H4 (cell line): ENCODE measurements at regions not wholly inside any gene's neighbourhood (a gene's known extent, or its start where the extent isn't known, plus 50 kb on each side); places are given as distances from the start of the nearest gene placed in this dataset.
"Not testable (repeated sequence)": the region's sequence is repeated elsewhere in the genome, so short reads cannot be mapped to it uniquely, and the experiment has no call there.

Source experiments
- DNase-seq: peaks from one replicate; pipeline ENCODE4 v3.0.0-alpha.2; 2015; ENCODE audit warnings: low spot score

DNA sequence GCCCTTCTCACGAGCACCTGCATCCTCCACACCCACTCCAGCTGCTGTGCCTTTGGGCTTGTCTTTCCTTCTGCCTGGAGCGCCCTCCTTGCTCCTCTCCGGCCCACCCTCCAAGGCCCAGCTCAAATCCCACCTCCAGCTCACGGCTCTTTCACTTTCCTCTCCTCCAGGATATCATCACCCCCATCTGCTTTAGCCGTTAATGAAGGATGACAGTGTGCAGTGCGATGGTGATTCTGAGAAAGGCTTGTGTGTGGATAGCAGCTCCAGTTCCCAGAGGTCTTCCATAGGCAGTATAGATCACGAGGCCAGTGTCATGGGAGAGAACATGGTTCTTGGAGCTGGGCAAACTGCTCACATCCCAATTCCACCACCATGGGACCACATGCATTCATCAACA lies 237.4 kb downstream of the TLE3 start:
- no peak for DNase-seq

DNA sequence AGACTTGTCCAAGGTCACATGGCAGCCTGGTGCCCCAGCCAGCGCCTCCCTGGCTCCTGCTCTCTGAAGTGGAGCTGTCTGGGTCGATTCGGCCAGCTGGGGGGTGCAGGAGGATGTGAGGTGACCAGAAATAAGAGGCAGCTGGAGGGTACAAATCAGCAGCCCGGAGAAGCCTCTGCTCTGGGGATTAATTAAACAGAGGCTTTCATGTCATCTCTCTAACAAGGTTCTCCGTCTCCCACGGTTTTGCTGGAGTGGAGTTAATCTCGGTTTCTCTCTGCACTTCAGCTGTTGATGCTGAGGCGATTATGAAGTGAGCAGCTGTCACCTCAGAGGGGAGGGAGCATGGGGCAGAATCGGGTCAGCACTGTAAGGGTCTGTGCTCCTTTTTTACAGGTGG lies 236.8 kb downstream of the TLE3 start:
- DNase-seq, result no peak

DNA sequence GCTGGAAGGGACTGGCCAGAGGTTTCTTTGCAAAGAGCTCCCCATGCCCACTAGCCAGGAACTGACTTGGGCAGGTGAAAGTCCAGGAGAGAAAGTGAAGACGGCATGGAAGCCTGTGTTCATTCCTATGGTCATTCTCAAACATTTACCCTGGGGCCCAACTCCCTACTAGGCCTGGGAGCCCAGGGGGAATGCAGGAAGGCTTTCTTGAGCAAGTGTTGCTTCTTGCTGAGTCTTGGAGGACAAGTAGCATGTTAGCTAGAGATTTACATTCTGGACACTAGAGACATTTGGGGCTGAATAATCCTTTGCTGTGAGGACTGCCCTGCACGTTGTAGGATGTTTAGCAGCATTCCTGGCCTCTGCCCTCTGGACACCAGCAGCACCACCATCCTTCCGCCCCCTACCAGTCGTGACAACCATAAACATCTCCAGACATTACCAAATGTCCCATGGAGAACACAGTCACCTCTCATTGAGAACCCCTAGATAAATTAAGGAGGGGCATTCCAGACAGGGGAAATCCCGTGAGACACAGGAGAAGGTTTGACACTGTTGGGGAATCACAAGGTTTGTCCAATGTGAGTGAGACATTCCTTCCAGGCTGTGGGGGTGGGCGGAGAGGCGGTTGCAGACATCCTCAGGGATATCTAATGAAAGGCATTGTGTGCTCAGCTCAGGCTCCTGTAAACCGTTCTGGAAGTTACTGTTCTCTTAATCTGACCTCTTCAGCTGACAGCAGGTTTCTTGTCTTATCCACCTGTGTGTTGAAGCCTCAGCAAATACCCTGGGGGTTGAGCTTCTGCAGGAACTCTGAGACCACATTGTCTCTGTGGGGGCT lies 236.2 kb downstream of the TLE3 start:
- DNase-seq, result no peak

DNA sequence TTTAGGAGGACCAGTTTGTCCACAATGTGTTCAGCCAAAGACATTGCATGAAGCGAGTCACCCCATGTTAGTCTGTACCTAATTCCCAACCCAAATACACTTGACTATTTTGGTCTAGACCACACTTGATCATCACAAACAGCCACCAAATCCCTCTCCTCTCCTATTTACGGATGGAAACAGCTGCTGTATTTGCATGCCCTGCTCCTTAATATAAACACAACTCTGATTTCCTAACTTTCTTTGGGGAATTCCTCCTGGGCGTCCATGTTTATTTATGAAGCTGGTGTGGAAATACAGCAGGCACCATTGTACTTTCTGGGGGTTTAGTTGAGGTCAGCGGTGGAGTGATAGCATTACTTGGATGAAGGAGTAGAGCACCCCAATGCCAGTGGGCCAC lies 235.2 kb downstream of the TLE3 start:
- peak; percentile 77 for DNase-seq

DNA sequence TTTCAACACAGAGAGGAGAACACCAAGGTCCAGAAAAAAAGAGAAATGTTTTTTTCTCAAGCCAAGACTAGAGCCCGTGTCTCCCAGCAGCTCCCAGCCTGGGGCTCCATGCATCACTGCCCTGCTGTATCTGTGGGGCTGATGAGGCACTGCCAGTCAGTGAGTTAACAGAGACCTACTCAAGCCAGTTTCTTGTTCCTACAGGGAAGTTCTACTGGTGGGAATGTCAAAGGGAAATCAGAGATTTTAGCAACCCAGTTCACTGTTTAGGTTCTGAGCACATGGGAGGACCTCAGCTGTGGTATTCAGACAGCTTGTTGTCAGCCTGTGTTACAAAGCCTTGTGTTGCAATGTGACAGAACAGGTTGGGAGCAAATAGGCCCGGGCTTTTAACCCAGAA lies 234.3 kb downstream of the TLE3 start:
- no peak for DNase-seq

DNA sequence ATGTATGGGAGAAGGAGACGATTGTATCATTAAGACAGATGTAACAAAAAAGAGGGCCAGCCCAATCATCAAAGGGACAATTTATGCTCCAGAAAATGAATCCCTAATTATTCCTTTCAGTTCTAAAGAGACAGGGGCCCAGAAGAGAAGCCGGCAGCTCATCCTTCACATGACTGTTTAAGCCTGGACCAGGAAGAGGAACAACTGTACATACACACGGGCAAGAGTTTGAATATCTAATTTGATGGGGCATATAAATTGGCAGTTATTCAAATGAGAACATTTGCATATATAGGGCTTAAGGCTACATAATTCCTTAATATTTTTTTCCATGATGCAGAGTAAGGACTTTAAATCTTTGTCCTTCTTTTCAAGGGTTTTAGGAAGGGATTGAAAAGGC lies 232.3 kb downstream of the TLE3 start:
- DNase-seq, result no peak

DNA sequence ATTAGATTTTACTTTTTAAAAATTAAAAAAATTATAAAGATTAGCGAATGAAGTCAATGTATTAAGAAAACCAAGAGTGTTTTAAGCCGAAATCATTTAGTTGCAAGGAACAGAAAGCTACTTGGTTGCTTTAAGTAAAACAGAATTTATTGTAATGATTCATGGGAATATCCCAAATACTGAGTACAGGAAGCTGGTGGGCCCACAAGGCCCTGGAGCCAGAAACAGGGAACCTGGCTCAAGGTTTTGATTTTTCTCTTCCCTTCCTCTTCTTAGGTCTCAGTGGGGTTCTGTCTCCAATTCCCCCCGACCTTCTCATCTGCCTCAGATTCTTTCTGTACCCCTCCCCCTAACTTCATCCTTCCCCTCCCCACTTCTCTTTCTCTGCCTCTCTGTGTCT lies 229.0 kb downstream of the TLE3 start:
- no peak for DNase-seq

DNA sequence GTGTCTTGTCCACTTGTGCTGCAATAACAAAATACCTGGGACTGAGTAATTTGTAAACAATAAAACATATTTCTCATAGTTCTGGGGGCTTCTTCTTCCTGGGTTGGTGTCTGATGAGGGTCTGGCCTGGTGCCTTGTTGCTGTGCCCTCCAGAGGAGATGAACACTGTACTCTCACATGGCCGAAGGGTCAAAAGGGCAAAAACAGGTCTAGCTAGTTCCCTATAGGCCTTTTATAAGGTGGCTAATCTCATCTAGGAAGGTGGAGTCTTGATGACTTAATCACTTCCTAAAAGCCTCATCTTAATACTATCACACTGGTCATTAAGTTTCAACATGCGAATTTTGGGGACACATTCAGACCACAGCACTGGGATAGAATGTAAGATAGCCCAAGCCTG lies 228.4 kb downstream of the TLE3 start:
- no peak for DNase-seq

DNA sequence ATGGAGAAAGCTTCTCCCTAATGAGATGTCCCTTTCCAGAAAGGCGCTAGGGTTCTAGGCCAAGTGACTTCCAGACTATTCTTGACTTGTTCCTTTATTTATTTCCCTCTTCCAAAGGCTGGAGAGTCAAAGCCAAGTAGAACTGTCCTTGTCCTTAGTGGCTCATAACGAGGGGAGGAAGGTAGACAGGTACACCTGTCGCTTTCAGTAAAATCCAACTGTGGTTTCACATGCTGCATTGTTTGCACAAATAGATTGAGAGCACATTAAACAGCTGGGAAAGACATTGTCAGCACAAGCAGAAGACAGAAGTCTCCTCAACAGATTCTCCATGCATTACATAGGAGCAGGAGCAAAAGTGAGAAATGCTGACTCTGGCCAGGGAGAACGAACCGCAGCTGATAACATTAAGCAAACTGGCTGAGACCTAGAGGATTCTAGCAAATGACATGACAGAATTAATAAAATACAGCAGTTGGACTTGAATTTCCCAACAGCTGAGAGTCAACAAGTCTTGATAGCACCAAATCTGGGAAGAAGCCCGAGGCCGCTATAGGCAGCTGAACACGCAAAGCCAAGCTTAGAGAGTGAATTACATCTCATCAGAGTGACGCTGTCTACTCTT lies 227.7 kb downstream of the TLE3 start:
- no peak for DNase-seq

DNA sequence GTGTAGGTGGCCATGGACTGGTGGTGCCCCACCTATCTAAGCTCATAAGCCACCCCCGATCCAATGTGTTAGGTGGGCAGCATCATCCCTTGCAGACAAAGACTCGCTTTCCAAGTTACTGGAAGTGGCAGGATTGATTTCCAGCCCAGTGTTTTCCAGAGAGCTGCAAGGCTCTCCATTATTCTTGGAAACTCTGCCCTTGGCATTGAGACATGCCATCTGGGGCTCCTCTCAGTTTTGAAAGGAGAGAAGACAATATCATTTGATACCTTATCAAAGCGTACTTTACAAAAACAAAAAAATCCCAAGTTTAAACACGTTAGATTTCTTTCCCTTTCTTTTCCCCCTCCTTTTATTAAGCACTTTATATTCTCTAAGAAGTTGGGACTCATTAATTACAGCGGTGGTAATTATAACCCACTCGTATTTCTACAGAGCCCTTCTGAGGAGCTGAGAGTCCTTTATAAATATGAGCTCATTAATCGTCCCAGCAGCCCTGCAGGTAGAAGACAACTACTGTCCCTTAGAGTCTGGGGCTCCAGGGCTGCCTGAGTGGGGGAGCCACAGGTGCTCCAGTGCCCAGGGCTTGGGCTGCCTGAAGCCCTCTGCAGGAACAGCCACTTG lies 226.1 kb downstream of the TLE3 start:
- DNase-seq, result no peak

DNA sequence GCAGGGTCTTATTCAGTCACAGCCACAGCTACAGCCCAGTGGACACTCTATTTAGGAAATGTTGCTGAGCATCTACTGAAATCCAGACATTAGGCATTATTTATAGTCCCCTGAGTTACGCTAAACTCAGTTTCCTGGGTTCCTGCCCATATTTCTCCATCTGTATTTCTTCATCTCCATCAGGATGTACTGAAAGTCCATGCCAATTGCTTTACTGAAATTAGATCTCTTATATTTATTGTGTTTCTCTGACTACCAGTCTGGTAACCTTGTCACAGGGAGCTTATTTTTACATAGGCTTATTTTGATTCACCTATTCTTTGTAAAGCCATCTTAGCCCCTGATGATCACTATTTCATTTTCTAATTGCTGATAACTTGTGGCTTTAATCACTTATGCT lies 223.9 kb downstream of the TLE3 start:
- DNase-seq, result no peak

DNA sequence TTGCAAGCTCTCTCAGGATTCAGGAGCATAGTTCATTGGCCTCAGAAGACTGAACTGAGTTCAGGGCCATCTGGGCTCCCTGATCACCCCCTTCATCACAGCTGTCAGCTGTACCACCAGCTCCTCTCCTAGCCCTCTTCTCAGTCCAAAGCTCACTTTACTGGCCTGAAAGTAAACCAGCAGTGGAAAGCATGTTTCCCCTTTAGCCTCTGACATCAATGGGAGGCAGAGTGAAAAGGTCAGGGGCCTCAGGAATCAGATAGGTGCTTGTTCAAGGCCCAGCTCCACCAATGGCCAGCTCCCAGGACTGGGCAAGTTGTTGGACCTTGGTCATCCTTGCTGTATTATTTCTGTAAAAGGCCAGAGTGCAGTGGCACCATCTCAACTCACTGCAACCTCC lies 223.4 kb downstream of the TLE3 start:
- DNase-seq, result no peak

DNA sequence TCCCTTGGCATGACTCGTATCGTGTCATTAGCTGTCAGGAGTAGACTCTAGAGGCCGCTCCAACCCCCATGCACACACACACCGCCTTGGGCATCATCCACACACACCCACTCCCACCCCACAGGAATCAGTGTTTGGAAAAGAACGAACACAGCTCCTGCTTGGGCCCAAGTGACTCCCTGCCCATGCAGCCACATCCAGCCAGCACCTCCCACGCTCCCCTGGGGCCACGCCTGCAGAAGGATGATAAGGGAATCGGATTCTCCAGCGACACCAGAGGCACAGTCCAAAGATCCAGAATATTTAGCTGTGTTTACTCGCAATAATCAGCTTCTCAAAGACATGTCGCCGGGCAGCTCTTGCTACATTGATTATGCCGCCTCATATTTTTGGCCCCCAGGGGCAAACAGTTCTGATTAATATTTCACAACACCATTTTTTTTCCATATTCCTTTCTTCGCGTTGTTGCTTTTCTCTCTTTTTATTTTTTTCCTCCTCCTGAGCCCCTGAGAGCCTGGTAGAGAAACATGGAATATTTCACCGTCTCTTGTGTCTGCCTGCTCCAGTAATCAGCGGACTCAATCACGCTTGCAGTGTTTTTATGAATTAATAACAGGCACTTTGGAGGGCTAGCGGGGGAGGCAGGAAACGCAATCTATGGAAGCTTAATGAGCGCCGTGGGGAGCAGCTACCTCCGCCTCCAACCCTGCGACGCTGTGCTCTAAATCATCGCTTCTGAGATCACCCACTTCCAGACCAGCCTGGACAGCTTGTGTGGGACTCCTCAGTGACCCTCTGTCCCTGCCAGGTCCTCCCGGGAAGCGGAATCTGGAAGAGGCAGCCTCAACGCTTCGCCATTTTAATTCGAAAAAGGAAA lies 221.4 kb downstream of the TLE3 start:
- DNase-seq, result no peak

DNA sequence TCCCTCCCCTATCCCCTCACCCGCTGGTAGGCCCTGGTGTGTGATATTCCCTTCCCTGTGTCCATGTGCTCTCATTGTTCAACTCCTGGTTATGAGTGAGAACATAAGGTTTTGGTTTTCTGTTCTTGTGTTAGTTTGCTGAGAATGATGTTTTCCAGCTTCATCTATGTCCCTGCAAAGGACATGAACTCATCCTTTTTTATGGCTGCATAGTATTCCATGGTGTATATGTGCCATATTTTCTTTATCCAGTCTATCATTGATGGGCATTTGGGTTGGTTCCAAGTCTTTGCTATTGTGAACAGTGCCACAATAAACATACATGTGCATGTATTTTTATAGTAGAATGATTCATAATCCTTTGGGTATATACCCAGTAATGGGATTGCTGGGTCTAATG lies 217.8 kb downstream of the TLE3 start:
- DNase-seq, result not testable (repeated sequence)

DNA sequence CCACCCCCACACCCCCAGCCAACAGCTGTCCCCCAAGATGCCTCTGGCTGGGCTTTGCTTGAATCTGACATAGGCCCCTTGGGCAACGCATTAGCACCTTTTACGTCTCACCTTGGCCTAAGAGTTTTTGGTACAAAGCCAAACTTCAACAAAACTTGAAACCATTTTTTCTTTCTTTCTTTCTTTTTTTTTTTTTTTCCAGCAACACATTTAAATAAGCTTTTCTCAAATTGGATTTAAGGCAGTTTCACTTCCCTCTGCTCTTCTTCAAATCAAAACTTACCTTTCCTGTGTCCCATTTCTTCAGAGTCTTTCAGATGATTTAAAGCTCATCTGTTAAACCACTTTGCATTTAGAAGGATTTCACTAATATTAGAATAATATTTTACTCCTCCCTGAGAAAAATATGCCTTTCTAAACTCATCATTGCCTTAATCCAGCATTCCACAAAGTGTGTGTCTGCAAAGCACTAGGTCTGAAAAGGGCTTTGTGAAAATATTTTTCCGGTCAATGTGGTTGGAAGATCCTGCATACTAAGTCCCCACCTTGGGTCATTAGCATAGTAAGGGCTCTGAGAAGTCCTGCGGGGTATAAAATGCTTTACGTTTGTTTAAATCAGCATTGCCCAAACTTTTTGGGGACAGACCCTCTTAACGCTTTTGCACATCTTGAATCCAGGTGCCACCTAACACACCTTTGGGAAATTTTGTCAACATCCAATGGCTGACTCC lies 217.0 kb downstream of the TLE3 start:
- DNase-seq, result no peak

DNA sequence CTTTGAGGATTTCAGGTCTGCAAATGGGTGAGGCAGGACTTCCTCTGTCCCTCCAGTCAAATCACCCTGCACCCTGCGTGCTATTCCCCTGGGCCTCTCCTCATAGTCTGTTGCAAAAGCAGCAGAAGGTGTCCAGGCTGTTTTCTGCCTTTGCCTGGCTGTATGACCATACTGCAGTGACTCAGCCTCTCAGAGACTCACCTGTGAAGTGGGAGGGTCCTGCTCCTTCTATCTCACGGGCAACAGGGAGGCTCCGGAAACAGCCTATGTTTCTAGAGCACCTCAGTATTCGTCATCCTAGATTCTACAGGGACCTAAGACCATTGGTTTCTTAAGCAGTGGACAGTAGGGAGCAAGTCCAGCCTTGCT lies 216.4 kb downstream of the TLE3 start:
- no peak for DNase-seq

DNA sequence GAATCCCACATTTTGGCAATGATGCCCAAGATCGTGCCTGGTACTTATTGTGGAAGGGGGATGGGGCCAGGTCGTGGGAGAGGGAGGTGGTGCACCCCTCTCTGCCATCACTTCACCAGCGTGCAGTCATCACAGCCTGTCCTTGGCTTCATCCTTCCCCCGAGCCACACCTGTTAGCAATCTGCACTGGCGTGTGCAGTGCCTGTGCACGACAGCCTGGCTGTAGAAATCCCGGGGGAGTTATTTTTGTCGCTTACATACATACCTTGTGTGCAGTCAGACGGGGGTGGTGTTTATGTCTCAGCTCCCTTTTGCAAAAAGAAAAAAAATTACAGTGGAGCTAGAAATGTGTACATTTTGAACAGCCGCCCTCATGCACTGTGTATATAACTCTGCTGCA lies 216.0 kb downstream of the TLE3 start:
- no peak for DNase-seq

DNA sequence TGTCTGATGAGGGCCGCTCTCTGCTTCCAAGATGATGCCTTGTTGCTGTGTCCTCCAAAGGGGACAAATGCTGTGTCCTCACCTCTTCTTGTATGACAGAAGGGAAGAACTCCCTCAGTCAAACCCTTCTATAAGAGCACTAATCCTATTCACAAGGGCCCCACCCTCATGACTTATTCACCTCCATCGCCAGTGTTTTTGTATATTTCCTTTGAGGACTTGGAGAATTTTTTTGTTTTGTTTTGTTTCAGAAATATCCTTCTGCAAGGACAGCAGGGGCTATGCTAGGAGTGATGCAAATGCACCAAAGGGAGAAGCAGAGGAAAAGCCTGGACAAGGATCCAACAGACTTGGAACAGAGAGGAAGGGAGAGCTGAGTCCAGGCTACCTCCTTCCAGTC lies 214.4 kb downstream of the TLE3 start:
- DNase-seq, result no peak

DNA sequence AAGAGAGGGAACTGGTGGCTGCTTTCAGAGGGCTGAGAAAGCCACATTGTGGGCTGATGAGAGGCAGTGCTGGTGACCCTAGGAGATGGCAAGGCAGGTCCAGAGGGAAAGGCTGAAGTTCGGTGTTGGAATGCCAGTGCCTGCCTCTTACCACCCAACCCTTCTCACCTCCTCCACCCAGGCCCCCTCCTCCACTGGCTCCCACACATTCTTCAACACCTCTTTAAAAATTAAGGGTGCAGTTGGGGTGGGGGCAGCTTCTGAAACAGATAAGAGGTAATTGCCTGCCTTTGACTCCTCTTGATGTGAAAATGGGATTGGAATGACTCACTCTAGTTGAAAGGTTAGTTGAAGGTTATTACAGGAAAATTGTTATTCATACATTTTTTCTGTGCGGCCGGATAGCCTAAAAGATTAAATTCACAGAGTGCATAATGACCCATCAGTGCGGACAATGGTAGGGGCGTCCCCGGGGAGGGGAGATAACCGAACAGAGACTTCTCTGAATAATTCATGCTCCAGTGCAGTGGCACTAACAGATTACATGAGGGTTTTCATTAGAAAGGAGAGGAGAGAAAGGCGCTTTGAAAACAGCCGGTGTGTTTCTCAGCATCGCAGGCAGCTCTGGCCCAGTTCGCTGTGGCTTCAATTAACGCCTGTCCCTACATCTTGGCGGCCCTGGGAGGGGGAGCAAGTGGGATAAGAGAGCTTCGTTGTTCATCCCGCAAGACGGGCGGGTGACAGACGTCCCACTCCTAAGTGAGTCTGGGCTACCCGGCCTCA lies 212.4 kb downstream of the TLE3 start:
- no peak for DNase-seq

DNA sequence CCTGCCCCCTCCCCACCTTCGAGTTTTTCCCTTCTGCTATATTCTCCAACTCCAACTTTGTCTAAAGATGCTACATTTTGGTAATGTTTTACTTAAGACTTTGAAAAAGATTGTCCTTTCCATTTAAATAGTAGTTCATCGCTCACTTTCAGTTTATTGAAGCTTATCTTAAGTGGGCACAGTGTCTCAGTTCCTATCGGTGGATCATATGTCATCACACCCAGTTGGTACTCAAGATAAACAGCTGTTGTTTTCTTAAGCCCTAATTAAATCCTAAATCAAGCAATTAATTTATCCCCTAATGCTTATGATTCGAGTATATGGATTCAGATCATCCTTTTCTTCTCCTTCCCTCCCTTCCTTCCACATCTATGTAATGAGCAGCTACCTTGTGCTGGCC lies 210.7 kb downstream of the TLE3 start:
- no peak for DNase-seq

DNA sequence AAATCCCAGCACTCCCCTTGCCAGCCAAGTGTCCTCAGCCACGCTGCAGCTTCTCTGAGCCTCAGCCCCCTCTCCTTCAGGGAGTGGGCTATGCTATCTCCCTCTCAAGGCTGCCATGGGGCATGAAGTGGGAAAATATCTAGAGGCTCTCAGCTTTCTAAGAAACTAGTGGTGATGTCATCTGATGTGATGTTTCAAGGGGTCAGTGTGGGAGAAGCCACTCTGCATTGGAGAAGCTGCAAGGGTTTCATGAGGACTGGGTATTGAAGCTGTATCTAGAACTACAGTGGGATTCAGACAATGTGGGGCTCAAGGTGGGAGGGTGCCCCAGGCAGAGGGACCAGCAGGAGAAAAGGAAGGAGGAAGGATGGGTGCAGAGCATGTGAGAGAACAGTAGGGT lies 210.2 kb downstream of the TLE3 start:
- no peak for DNase-seq
